Stimulated activated CD4-positive, alpha-beta T cell treated with anti-CD3 and anti-CD28 coated beads, Interleukin-15, amount 100 ng/mL, for 48 hours (primary cell): ENCODE measurements at regions not wholly inside any gene's neighbourhood (a gene's known extent, or its start where the extent isn't known, plus 50 kb on each side); places are given as distances from the start of the nearest gene placed in this dataset.

ENCODE experiments used
- DNase-seq, 2 donors: peaks; one replicate each; pipeline ENCODE4 v3.0.0-alpha.2; 2020; ENCODE audit warnings: low read depth in 2 of 2

- no peak for DNase-seq
Observed at GRCh38 chr17:13931111-13931526, 138.2 kb upstream of the COX10 start.

- DNase-seq: no peak
Observed at GRCh38 chr17:13931800-13932460, 137.4 kb upstream of the COX10 start.

GRCh38 chr17:13933441-13934276 is 135.6 kb upstream of the COX10 start:
- no peak for DNase-seq

GRCh38 chr17:13939222-13939621 is 130.1 kb upstream of the COX10 start:
- DNase-seq: no peak

- DNase-seq: no peak
Observed at GRCh38 chr17:13940858-13941665, 128.2 kb upstream of the COX10 start.

GRCh38 chr17:13941781-13942180 is 127.5 kb upstream of the COX10 start:
- no peak for DNase-seq

- no peak for DNase-seq
Observed at GRCh38 chr17:13943909-13944308, 125.4 kb upstream of the COX10 start.

GRCh38 chr17:13947499-13947898 is 121.8 kb upstream of the COX10 start:
- DNase-seq: no peak

- no peak for DNase-seq
Observed at GRCh38 chr17:13952009-13952750, 117.1 kb upstream of the COX10 start.

- no peak for DNase-seq
Observed at GRCh38 chr17:13953841-13954240, 115.5 kb upstream of the COX10 start.

- no peak for DNase-seq
Observed at GRCh38 chr17:13957636-13958035, 111.7 kb upstream of the COX10 start.

GRCh38 chr17:13958773-13959172 is 110.5 kb upstream of the COX10 start:
- no peak for DNase-seq

- no peak for DNase-seq
Observed at GRCh38 chr17:13961265-13961664, 108.0 kb upstream of the COX10 start.

- no peak for DNase-seq
Observed at GRCh38 chr17:13962716-13963240, 106.5 kb upstream of the COX10 start.

- no peak for DNase-seq
Observed at GRCh38 chr17:13967416-13967815, 101.9 kb upstream of the COX10 start.

GRCh38 chr17:13970531-13970930 is 98.8 kb upstream of the COX10 start:
- DNase-seq: no peak

GRCh38 chr17:13973960-13974651 is 95.2 kb upstream of the COX10 start:
- DNase-seq: no peak

GRCh38 chr17:13977837-13978236 is 91.5 kb upstream of the COX10 start:
- DNase-seq: no peak

- no peak for DNase-seq
Observed at GRCh38 chr17:13978478-13978877, 90.8 kb upstream of the COX10 start.

- no peak for DNase-seq
Observed at GRCh38 chr17:13981881-13982280, 87.4 kb upstream of the COX10 start.

- no peak for DNase-seq
Observed at GRCh38 chr17:13984956-13985355, 84.3 kb upstream of the COX10 start.
